HFF-Myc (cell line): ENCODE measurements at regions not wholly inside any gene's neighbourhood (a gene's known extent, or its start where the extent isn't known, plus 50 kb on each side); places are given as distances from the start of the nearest gene placed in this dataset.

ENCODE experiments used
- DNase-seq: peaks from one replicate; pipeline ENCODE4 v3.0.0-alpha.2; 2011; ENCODE audit warnings: low read depth; ENCODE audit errors: extremely low read depth
- H3K4me3 ChIP-seq: replicated peaks from 2 replicates; pipeline ENCODE4 v1.5.1; 2011; ENCODE audit warnings: low read depth, mild to moderate bottlenecking, control low read depth, low read length
- TF ChIP-seq, protein P1 (sequence below): IDR thresholded peaks from 2 replicates; pipeline ENCODE4 v1.5.1; 2012; ENCODE audit warnings: mild to moderate bottlenecking, low read depth, low read length, control low read depth; ENCODE audit errors: missing control alignments

DNA sequence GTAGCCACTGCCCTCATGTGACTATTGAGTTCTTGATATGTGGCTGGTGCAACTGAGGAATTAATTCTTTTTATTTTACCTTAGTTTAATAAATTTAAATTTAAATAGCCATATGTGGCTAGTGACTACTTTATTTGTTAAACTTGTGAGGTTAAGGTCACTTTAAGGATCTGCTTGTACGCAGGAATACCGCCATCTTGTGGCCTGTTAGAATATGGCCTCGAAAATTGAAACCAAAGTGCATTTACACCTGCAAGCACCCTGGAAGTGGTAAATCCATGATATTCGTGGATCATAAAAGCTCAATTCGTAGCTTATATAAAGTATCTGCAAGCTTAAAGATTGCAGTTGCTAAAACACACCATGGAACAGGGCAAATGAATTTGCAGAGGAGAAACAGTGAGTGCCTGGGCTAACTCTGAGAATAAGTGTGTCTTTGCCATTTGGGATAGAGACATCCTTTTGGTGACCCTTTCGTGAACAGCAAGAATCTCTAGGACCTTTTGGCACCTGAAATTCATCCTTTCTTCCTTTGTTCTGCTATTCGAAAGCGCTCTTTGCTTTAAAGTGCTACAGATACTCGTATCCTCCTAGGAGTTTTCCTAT, 59.9 kb upstream of the REG3A start:
- TF ChIP-seq, protein P1, sequence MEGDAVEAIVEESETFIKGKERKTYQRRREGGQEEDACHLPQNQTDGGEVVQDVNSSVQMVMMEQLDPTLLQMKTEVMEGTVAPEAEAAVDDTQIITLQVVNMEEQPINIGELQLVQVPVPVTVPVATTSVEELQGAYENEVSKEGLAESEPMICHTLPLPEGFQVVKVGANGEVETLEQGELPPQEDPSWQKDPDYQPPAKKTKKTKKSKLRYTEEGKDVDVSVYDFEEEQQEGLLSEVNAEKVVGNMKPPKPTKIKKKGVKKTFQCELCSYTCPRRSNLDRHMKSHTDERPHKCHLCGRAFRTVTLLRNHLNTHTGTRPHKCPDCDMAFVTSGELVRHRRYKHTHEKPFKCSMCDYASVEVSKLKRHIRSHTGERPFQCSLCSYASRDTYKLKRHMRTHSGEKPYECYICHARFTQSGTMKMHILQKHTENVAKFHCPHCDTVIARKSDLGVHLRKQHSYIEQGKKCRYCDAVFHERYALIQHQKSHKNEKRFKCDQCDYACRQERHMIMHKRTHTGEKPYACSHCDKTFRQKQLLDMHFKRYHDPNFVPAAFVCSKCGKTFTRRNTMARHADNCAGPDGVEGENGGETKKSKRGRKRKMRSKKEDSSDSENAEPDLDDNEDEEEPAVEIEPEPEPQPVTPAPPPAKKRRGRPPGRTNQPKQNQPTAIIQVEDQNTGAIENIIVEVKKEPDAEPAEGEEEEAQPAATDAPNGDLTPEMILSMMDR: peak; percentile 57
- no peak overlapping the region for H3K4me3 ChIP-seq
- peak; percentile 4 for DNase-seq

DNA sequence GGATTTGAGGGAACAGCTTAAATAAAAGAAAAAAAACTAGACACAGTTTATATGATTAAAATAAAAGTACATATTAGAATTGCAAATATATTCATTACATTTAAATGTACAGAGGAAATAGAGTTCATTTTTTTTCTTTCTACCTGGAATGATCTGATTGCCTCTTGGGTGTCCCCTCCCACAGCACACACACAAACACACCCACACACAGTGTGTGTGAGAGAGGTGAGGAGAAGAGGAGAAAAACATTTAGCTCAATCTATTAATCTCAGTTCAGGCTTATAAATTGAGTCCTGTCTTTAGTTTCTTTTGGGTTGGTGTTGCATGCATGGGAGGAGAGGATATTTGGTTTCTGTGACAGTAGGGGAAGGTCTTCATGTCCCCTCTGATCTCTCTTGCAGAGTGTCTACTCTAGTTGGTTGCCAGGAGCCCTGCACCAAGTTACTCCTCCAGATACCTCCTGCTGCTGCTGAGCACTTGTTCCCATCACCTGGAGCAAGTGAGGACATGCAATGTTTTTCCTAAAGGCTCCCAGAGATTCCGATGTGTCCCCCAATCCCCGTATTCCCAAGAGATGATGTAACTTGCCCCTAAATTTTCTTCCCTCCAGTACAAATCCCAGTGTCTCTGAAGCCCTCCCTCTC, 50.8 kb upstream of the REG3A start:
- TF ChIP-seq, protein P1: no peak
- DNase-seq: no peak
- no peak overlapping the region for H3K4me3 ChIP-seq
